Thyroid gland (tissue), 4 donors: ENCODE measurements at regions not wholly inside any gene's neighbourhood (a gene's known extent, or its start where the extent isn't known, plus 50 kb on each side); places are given as distances from the start of the nearest gene placed in this dataset.

Experiments used
- DNase-seq, 2 donors: peaks; one replicate each; pipeline ENCODE4 v3.0.0-alpha.2; 2019
- H3K27ac ChIP-seq, 3 donors: fragments of 200-600 bp; sonication (generic); 1 replicate in 2 of 3; 2 replicates in 1 of 3; pipeline ENCODE4 v1.5.1; 2016 to 2019; ENCODE audit warnings: mild to moderate bottlenecking in 1 of 3, moderate library complexity in 1 of 3
- H3K27me3 ChIP-seq: fragments of 200-600 bp; sonication (generic); one replicate; pipeline ENCODE4 v1.5.1; 2019
- H3K36me3 ChIP-seq, 2 donors: fragments of 200-600 bp; sonication (generic); one replicate each; pipeline ENCODE4 v1.5.1; 2016 to 2019
- H3K4me1 ChIP-seq, 2 donors: fragments of 200-600 bp; sonication (generic); one replicate each; pipeline ENCODE4 v1.5.1; 2017 to 2019
- H3K4me3 ChIP-seq, 3 donors: fragments of 200-600 bp; sonication (generic); replicated peaks in 1 of 3; 1 replicate in 2 of 3; 2 replicates in 1 of 3; pipeline ENCODE4 v1.5.1; 2016; ENCODE audit warnings: mild to moderate bottlenecking in 1 of 3
- H3K9me3 ChIP-seq: fragments of 200-600 bp; sonication (generic); one replicate; pipeline ENCODE4 v1.5.1; 2017
- POLR2A ChIP-seq, 2 donors: fragments of 450-650 bp; IDR thresholded peaks; one replicate each; pipeline ENCODE4 v1.6.1; 2017; ENCODE audit warnings: antibody characterized with exemption in 2 of 2, mild to moderate bottlenecking in 2 of 2, moderate library complexity in 1 of 2
- WGBS, 2 donors: methylation state at CpG; one replicate each; pipeline ENCODE4 v1.1.5; 2017; 5-methylcytosine and 5-hydroxymethylcytosine counted together
- intact Hi-C: fragments of 100-400 bp; cut with DNase I; formaldehyde crosslinking; loops from one replicate; pipeline ENCODE4 v1.15.1; 2023
- TF ChIP-seq, protein P1 (sequence below), 6 experiments: fragments of 200-600 bp in 3 of 6; fragments of 450-650 bp in 3 of 6; sonication (generic) in 3 of 6; IDR thresholded peaks; one replicate each; pipeline ENCODE4 v1.5.1; 2016 to 2019; ENCODE audit warnings: antibody characterized with exemption in 6 of 6, mild to moderate bottlenecking in 2 of 6, inconsistent platforms in 1 of 6, moderate library complexity in 1 of 6

DNA sequence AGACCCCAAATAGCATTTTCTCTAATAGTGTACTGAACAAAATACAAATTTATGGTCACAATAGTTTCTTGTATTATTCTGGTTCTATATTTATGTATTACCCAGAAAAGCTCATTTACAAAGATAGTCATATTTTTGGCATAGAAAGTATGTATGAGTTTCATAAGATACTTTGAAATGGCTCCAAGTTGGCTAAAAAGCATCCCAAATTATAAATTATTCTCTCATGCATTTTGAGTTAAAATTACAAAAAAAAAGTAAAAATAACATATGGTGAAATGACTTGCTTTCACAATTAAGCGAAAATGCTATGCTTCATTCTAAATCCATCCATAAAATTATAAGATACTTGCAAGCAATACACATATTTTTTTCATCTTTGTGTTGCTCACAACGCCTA lies 530.7 kb downstream of the ZNF804A start:
- DNase-seq = no peak
- Histone ChIP-seq H3K36me3 (no peaks in the 10 kb centered on the region), H3K27ac (no peak overlapping the region), H3K27me3 (no peaks in the 10 kb centered on the region), H3K4me3 (no peak overlapping the region), H3K9me3 (no peaks in the 10 kb centered on the region), H3K4me1 (no peaks in the 10 kb centered on the region)
- WGBS, 2 donors = 66 to 76% methylated on average over 2 of the region's 2 CpGs
- intact Hi-C loops = no loop called here
- TF ChIP-seq POLR2A (IDR thresholded peaks at IDR 0.05) = no peak
- TF ChIP-seq, protein P1, sequence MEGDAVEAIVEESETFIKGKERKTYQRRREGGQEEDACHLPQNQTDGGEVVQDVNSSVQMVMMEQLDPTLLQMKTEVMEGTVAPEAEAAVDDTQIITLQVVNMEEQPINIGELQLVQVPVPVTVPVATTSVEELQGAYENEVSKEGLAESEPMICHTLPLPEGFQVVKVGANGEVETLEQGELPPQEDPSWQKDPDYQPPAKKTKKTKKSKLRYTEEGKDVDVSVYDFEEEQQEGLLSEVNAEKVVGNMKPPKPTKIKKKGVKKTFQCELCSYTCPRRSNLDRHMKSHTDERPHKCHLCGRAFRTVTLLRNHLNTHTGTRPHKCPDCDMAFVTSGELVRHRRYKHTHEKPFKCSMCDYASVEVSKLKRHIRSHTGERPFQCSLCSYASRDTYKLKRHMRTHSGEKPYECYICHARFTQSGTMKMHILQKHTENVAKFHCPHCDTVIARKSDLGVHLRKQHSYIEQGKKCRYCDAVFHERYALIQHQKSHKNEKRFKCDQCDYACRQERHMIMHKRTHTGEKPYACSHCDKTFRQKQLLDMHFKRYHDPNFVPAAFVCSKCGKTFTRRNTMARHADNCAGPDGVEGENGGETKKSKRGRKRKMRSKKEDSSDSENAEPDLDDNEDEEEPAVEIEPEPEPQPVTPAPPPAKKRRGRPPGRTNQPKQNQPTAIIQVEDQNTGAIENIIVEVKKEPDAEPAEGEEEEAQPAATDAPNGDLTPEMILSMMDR (IDR thresholded peaks at IDR 0.05) = no peak

DNA sequence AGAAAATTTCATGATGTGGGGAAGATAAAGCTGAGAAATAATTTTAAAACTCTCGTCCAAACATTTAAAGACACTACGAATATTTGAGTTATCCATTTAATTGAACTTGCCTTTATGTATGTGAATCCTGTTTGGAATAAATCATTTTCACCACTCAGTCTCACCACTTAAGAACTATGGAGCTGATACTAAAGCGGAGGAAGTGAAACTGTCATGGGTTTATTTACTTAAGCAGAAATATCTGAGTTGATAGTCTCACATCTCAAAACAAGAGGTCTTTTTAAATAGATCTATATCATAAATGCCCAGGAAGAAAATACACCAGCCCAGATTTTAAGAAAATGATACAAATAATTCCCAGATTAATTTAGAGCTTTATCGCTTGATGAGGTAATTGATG lies 532.4 kb downstream of the ZNF804A start:
- Histone ChIP-seq H3K4me3 (no peak overlapping the region), H3K4me1 (no peaks in the 10 kb centered on the region), H3K9me3 (no peaks in the 10 kb centered on the region), H3K27me3 (no peaks in the 10 kb centered on the region), H3K36me3 (no peaks in the 10 kb centered on the region), H3K27ac (no peak overlapping the region)
- intact Hi-C loops = no loop called here
- WGBS, 2 donors = 87 to 90% methylated on average over 4 of the region's 4 CpGs
- TF ChIP-seq POLR2A (IDR thresholded peaks at IDR 0.05) = no peak
- TF ChIP-seq, protein P1 (IDR thresholded peaks at IDR 0.05) = no peak
- DNase-seq = no peak

DNA sequence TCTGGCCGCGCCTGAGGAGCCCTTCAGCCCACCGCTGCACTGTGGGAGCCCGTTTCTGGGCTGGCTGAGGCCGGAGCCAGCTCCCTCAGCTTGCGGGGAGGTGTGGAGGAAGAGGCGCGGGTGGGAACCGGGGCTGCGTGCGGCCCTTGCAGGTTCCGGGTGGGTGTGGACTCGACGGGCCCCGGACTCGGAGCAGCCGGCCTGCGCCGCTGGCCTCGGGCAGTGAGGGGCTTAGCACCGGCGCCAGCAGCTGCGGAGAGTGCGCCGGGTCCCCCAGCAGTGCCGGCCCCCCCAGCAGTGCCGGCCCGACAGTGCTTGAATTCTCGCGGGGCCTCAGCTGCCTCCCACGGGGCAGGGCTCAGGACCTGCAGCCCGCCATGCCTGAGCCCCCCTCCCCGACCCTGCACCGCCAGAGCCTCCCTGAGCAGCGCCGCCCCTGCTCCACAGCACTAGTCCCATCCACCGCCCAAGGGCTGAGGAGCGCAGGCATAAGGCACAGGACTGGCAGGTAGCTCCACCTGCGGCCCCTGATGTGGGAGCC lies 534.2 kb downstream of the ZNF804A start:
- intact Hi-C loops = no loop called here
- TF ChIP-seq, protein P1 (IDR thresholded peaks at IDR 0.05) = no peak
- TF ChIP-seq POLR2A (IDR thresholded peaks at IDR 0.05) = no peak
- no peak for DNase-seq
- no peaks in the 10 kb centered on the region for H3K9me3 ChIP-seq
- H3K27ac ChIP-seq = no peak overlapping the region
- WGBS, 2 donors = 92 to 95% methylated on average over 18 to 20 of the region's 39 CpGs
- H3K4me3 ChIP-seq = no peak overlapping the region
- no peaks in the 10 kb centered on the region for H3K4me1 ChIP-seq
- H3K36me3 ChIP-seq = no peaks in the 10 kb centered on the region
- H3K27me3 ChIP-seq = no peaks in the 10 kb centered on the region

DNA sequence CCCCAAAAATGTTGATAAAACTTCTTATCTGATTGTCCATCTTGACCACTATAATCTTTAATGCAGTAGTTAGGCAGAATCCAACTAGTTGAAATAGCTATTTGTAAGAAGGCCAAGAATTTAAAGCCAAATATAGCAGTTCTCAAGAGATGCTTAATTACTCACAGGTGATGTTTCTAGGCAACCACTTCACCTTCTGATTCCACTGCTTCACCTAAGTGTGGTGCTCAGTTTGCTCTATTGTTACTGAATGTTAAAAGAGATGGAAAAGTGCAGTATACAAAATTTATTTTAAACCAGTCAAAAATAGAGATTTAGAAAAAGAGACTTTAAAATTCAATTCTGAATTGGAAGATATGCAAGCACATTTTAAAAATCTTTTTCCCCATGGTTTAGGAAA lies 539.4 kb downstream of the ZNF804A start:
- no peak for DNase-seq
- Histone ChIP-seq H3K9me3 (no peaks in the 10 kb centered on the region), H3K36me3 (no peaks in the 10 kb centered on the region), H3K27me3 (no peaks in the 10 kb centered on the region), H3K4me3 (no peak overlapping the region), H3K27ac (no peak overlapping the region), H3K4me1 (no peaks in the 10 kb centered on the region)
- TF ChIP-seq POLR2A (IDR thresholded peaks at IDR 0.05) = no peak
- intact Hi-C loops = no loop called here

DNA sequence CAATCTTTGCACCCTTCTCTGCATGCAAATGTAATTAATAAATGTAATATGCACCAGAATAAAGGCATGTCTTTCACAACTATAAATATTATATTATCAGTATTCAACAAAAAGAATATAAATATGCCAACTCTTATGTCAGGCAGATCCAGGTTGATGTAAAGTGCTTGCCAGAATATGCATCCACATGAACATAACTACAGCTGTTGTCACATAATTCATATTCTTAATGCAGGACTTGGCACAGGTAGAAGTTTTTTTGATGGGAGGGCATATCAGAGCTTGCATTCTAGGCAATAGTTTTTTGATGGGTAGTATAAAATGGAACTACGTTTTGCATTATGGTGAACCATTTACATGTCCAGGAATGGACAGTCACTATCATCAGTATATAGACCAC lies 544.3 kb downstream of the ZNF804A start:
- DNase-seq = no peak
- TF ChIP-seq, protein P1 (IDR thresholded peaks at IDR 0.05) = no peak
- TF ChIP-seq POLR2A (IDR thresholded peaks at IDR 0.05) = no peak
- H3K36me3 ChIP-seq = no peaks in the 10 kb centered on the region
- no peaks in the 10 kb centered on the region for H3K9me3 ChIP-seq
- H3K4me3 ChIP-seq = no peak overlapping the region
- intact Hi-C loops = no loop called here
- no peaks in the 10 kb centered on the region for H3K4me1 ChIP-seq
- H3K27me3 ChIP-seq = no peaks in the 10 kb centered on the region
- WGBS, 2 donors = 79 to 89% methylated on average over 1 of the region's 1 CpG
- H3K27ac ChIP-seq = no peak overlapping the region
